B cell (primary cell): ENCODE measurements at regions not wholly inside any gene's neighbourhood (a gene's known extent, or its start where the extent isn't known, plus 50 kb on each side); places are given as distances from the start of the nearest gene placed in this dataset.

Experiments
- EZH2 ChIP-seq: IDR thresholded peaks from 2 replicates; pipeline ENCODE4 v1.6.1; 2012; ENCODE audit warnings: borderline replicate concordance, low read depth, mild to moderate bottlenecking, moderate library complexity, low read length; ENCODE audit not compliant: insufficient read depth, poor library complexity, severe bottlenecking
- TF ChIP-seq, protein P1 (sequence below): fragments of 200-600 bp; IDR thresholded peaks from one replicate; pipeline ENCODE4 v1.8.0; 2022; ENCODE audit warnings: antibody characterized with exemption, mild to moderate bottlenecking

DNA sequence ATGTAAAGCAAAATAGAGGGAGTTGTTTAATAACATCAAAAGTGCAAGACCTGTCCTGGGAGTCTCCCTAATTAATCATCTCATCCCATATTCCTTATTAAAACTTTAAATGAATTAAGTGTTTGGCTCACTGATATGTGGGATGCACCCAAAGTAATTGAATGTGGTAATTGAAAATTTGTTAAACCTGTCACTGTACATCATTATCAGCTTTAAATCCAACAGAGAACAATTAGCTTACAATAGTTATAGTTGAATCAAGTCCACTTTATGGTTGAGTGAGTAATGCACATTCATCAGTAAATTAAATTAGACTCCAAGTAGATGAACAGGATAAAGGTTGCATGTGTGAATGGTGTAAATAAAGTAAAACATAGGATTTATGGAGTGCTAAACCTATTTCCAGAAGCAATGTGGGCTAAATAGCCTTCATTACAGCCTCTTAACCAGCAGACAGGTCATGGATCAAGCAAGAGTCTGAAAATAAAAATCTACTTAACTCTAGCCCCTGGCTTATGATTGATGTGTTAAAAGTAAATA lies 608.2 kb upstream of the CCDC54 start:
- TF ChIP-seq, protein P1, sequence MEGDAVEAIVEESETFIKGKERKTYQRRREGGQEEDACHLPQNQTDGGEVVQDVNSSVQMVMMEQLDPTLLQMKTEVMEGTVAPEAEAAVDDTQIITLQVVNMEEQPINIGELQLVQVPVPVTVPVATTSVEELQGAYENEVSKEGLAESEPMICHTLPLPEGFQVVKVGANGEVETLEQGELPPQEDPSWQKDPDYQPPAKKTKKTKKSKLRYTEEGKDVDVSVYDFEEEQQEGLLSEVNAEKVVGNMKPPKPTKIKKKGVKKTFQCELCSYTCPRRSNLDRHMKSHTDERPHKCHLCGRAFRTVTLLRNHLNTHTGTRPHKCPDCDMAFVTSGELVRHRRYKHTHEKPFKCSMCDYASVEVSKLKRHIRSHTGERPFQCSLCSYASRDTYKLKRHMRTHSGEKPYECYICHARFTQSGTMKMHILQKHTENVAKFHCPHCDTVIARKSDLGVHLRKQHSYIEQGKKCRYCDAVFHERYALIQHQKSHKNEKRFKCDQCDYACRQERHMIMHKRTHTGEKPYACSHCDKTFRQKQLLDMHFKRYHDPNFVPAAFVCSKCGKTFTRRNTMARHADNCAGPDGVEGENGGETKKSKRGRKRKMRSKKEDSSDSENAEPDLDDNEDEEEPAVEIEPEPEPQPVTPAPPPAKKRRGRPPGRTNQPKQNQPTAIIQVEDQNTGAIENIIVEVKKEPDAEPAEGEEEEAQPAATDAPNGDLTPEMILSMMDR = no peak
- TF ChIP-seq EZH2 = no peak
